ENCODE measurements at regions not wholly inside any gene's neighbourhood (a gene's known extent, or its start where the extent isn't known, plus 50 kb on each side); places are given as distances from the start of the nearest gene placed in this dataset.

DNA sequence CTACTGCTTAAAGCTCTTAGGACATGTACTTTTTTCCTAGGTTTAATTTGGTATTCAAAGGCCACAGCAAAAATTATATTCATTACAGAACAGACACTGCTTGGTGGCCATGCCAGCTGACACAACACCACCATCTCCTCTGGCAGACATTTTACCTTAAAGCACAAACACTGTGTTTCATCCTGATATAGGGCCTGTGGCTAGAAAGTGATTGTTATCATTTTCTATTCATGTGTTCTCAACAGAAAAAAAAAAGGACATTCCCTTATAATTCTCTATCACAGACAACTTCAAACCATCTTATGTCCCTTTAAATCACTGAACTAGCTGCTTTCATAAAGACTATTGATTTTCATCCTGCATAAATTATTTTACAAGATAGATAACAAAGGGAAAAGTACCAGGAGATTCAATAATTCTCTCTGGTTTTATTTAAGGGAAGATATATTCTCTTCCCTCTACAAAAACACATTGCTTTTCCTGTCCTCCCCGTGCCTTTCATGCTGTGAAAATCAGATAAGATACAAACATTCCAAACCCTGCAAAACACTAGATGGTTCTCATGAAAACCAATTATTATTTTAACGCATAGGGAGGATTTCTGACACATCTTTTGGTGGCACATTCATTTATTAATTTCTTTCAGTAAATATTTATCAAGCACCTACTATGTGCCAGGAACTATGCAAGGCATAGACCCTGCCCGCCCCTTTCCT lies 139.3 kb upstream of the TMCC3 start:
- DNase-seq = no peak
- no peaks in the 10 kb centered on the region for H3K9me3 ChIP-seq (replicated peaks in 1 of 2; ENCODE audit: control insufficient read depth in 1 of 2, insufficient read depth in 1 of 2, low read length in 2 of 2)
- H3K4me3 ChIP-seq (replicated peaks in 1 of 3; ENCODE audit: low read depth in 2 of 3, low read length in 3 of 3) = no peak overlapping the region
- H3K79me2 ChIP-seq (ENCODE audit: insufficient read depth, low read length) = no peaks in the 10 kb centered on the region
- intact Hi-C loops (cut with micrococcal nuclease) = no loop called here
- Mint-ChIP-seq H3K4me3 (no peak overlapping the region), H3K27me3 (ENCODE audit: low read depth in 3 of 3) (no peaks in the 10 kb centered on the region), H3K27ac (no peak overlapping the region), H3K36me3 (no peaks in the 10 kb centered on the region), H3K4me1 (peaks cover 15% of the 10 kb centered on the region), H3K9me3 (peaks cover 0 to 2% (median 0%) of the 10 kb centered on the region in 7 donors)
- H3K9ac ChIP-seq (ENCODE audit: insufficient read depth, low read length, poor library complexity, severe bottlenecking) = no peak overlapping the region
- H3K36me3 ChIP-seq (replicated peaks in 1 of 2; ENCODE audit: control insufficient read depth in 1 of 2, insufficient read depth in 2 of 2, low read length in 2 of 2) = no peaks in the 10 kb centered on the region
- no peaks in the 10 kb centered on the region for H3K27me3 ChIP-seq (ENCODE audit: control insufficient read depth in 2 of 2, insufficient read depth in 2 of 2, low read length in 2 of 2)
- H3K27ac ChIP-seq (ENCODE audit: low read depth in 1 of 2, low read length in 2 of 2) = no peak overlapping the region
- no peak for TF ChIP-seq CTCF (IDR thresholded peaks at IDR 0.05)
- no peak overlapping the region for H3K4me2 ChIP-seq (replicated peaks; ENCODE audit: extremely low read depth, low read length, poor library complexity, severe bottlenecking)
- WGBS (ENCODE audit: insufficient coverage) = no CpG with 5 or more reads among the region's 3 CpGs
- H4K20me1 ChIP-seq (ENCODE audit: insufficient read depth, low read length) = no peaks in the 10 kb centered on the region
- no peak overlapping the region for H2AFZ ChIP-seq (ENCODE audit: insufficient read depth, low read depth, low read length, poor library complexity, severe bottlenecking)
- peaks cover 13 to 19% of the 10 kb centered on the region in 2 donors for H3K4me1 ChIP-seq (ENCODE audit: control insufficient read depth in 1 of 2, insufficient read depth in 2 of 2, low read length in 2 of 2)

- Histone ChIP-seq H3K27me3 (ENCODE audit: control insufficient read depth in 2 of 2, insufficient read depth in 2 of 2, low read length in 2 of 2) (no peaks in the 10 kb centered on the region), H3K27ac (ENCODE audit: low read depth in 1 of 2, low read length in 2 of 2) (no peak overlapping the region), H4K20me1 (ENCODE audit: insufficient read depth, low read length) (no peaks in the 10 kb centered on the region), H3K9me3 (replicated peaks in 1 of 2; ENCODE audit: control insufficient read depth in 1 of 2, insufficient read depth in 1 of 2, low read length in 2 of 2) (no peaks in the 10 kb centered on the region), H3K4me3 (replicated peaks in 1 of 3; ENCODE audit: low read depth in 2 of 3, low read length in 3 of 3) (no peak overlapping the region), H3K4me2 (replicated peaks; ENCODE audit: extremely low read depth, low read length, poor library complexity, severe bottlenecking) (no peak overlapping the region), H3K36me3 (replicated peaks in 1 of 2; ENCODE audit: control insufficient read depth in 1 of 2, insufficient read depth in 2 of 2, low read length in 2 of 2) (no peaks in the 10 kb centered on the region), H3K79me2 (ENCODE audit: insufficient read depth, low read length) (no peaks in the 10 kb centered on the region), H3K4me1 (ENCODE audit: control insufficient read depth in 1 of 2, insufficient read depth in 2 of 2, low read length in 2 of 2) (peaks cover 13 to 15% of the 10 kb centered on the region in 2 donors), H3K9ac (ENCODE audit: insufficient read depth, low read length, poor library complexity, severe bottlenecking) (no peak overlapping the region), H2AFZ (ENCODE audit: insufficient read depth, low read depth, low read length, poor library complexity, severe bottlenecking) (no peak overlapping the region)
- H3K4me3 Mint-ChIP-seq = no peak overlapping the region
- H3K9me3 Mint-ChIP-seq = peaks cover 0 to 1% (median 0%) of the 10 kb centered on the region in 7 donors
- no peak for DNase-seq
- H3K36me3 Mint-ChIP-seq = no peaks in the 10 kb centered on the region
- peaks cover 12% of the 10 kb centered on the region for H3K4me1 Mint-ChIP-seq
- no peaks in the 10 kb centered on the region for H3K27me3 Mint-ChIP-seq (ENCODE audit: low read depth in 3 of 3)
- TF ChIP-seq CTCF (IDR thresholded peaks at IDR 0.05) = no peak
- intact Hi-C loops (cut with micrococcal nuclease) = no loop called here
- WGBS (ENCODE audit: insufficient coverage) = no CpG with 5 or more reads among the region's 2 CpGs
- H3K27ac Mint-ChIP-seq = no peak overlapping the region
Observed at GRCh38 chr12:94788298-94788697, 137.9 kb upstream of the TMCC3 start.

Data from CD14-positive monocyte (primary cell).